Esophagus muscularis mucosa (tissue), 4 donors: ENCODE measurements at regions not wholly inside any gene's neighbourhood (a gene's known extent, or its start where the extent isn't known, plus 50 kb on each side); places are given as distances from the start of the nearest gene placed in this dataset.
A peak's percentile ranks its signal among the peaks of the same experiment; 100 is the strongest.

Experiments
- DNase-seq: peaks from one replicate; pipeline ENCODE4 v3.0.0-alpha.2; 2017; ENCODE audit errors: extremely low spot score
- H3K27ac ChIP-seq, 4 donors: fragments of 200-600 bp; sonication (generic); replicated peaks in 1 of 4; 1 replicate in 3 of 4; 2 replicates in 1 of 4; pipeline ENCODE4 v1.5.1; 2016 to 2019; ENCODE audit warnings: mild to moderate bottlenecking in 1 of 4
- H3K27me3 ChIP-seq, 4 donors: fragments of 200-600 bp; sonication (generic); one replicate each; pipeline versions ENCODE4 v1.5.1 to v1.6.0; 2016 to 2019
- H3K36me3 ChIP-seq, 4 donors: fragments of 200-600 bp; sonication (generic); one replicate each; pipeline ENCODE4 v1.5.1; 2016 to 2019
- H3K4me1 ChIP-seq, 4 donors: fragments of 200-600 bp; sonication (generic); one replicate each; pipeline ENCODE4 v1.5.1; 2016 to 2019
- H3K4me3 ChIP-seq, 4 donors: fragments of 200-600 bp; sonication (generic); 1 replicate in 2 of 4; 2 replicates in 2 of 4; pipeline ENCODE4 v1.5.1; 2016 to 2019; ENCODE audit warnings: mild to moderate bottlenecking in 4 of 4, moderate library complexity in 1 of 4
- H3K9me3 ChIP-seq, 4 donors: fragments of 200-600 bp; sonication (generic); 1 replicate in 3 of 4; 2 replicates in 1 of 4; pipeline ENCODE4 v1.5.1; 2016 to 2019
- CTCF ChIP-seq, 3 experiments: fragments of 200-600 bp in 2 of 3; fragments of 450-650 bp in 1 of 3; sonication (generic) in 2 of 3; IDR thresholded peaks; one replicate each; pipeline ENCODE4 v1.5.1; 2017 to 2019; ENCODE audit warnings: antibody characterized with exemption in 3 of 3, mild to moderate bottlenecking in 2 of 3, moderate library complexity in 1 of 3
- EP300 ChIP-seq: sonication (generic); formaldehyde crosslinking; IDR thresholded peaks from one replicate; pipeline ENCODE4 v1.6.1; 2017; ENCODE audit warnings: antibody characterized with exemption
- POLR2A ChIP-seq: fragments of 450-650 bp; IDR thresholded peaks from one replicate; pipeline ENCODE4 v1.6.1; 2017; ENCODE audit warnings: antibody characterized with exemption, moderate library complexity, mild to moderate bottlenecking, low read depth
- POLR2AphosphoS5 ChIP-seq, 2 donors: sonication (generic); formaldehyde crosslinking; IDR thresholded peaks; one replicate each; pipeline ENCODE4 v1.6.1; 2017; ENCODE audit warnings: antibody characterized with exemption in 2 of 2
- WGBS: methylation state at CpG from one replicate; pipeline ENCODE4 v1.1.5; 2018; 5-methylcytosine and 5-hydroxymethylcytosine counted together
- intact Hi-C: fragments of 100-400 bp; cut with DNase I; formaldehyde crosslinking; loops from one replicate; pipeline ENCODE4 v1.15.1; 2023

GRCh38 chr20:40244286-40244685 is 444.8 kb downstream of the MAFB start:
- peak; percentile 19 for DNase-seq
- H3K4me3 ChIP-seq: no peak overlapping the region
- WGBS: 95% methylated on average over 4 of the region's 4 CpGs
- H3K27ac ChIP-seq: no peak overlapping the region
- TF ChIP-seq CTCF (IDR thresholded peaks at IDR 0.05) (no peak), POLR2AphosphoS5 (IDR thresholded peaks at IDR 0.05) (no peak), EP300 (no peak), POLR2A (no peak)
- no peaks in the 10 kb centered on the region for H3K4me1 ChIP-seq
- intact Hi-C loops: no loop called here
- H3K27me3 ChIP-seq: peaks cover 0 to 8% (median 0%) of the 10 kb centered on the region in 4 donors
- H3K36me3 ChIP-seq: no peaks in the 10 kb centered on the region
- H3K9me3 ChIP-seq: no peaks in the 10 kb centered on the region

- Histone ChIP-seq H3K9me3 (no peaks in the 10 kb centered on the region), H3K36me3 (no peaks in the 10 kb centered on the region), H3K27me3 (peaks cover 0 to 8% (median 0%) of the 10 kb centered on the region in 4 donors), H3K4me3 (no peak overlapping the region), H3K27ac (no peak overlapping the region), H3K4me1 (no peaks in the 10 kb centered on the region)
- WGBS: 70% methylated on average over 9 of the region's 9 CpGs
- no peak for TF ChIP-seq CTCF (IDR thresholded peaks at IDR 0.05)
- TF ChIP-seq POLR2AphosphoS5 (IDR thresholded peaks at IDR 0.05): no peak
- no peak for TF ChIP-seq POLR2A
- no peak for TF ChIP-seq EP300
- peak; percentile 83 for DNase-seq
- intact Hi-C loops: no loop called here
Observed at GRCh38 chr20:40241596-40242343, 447.3 kb downstream of the MAFB start.

GRCh38 chr20:40238511-40238910 is 450.5 kb downstream of the MAFB start:
- no peak overlapping the region for H3K4me3 ChIP-seq
- intact Hi-C loops: no loop called here
- peaks cover 0 to 8% (median 0%) of the 10 kb centered on the region in 4 donors for H3K27me3 ChIP-seq
- WGBS: 85% methylated on average over 3 of the region's 3 CpGs
- no peaks in the 10 kb centered on the region for H3K9me3 ChIP-seq
- H3K4me1 ChIP-seq: no peaks in the 10 kb centered on the region
- no peak overlapping the region for H3K27ac ChIP-seq
- no peaks in the 10 kb centered on the region for H3K36me3 ChIP-seq
- no peak for DNase-seq
- TF ChIP-seq POLR2A (no peak), POLR2AphosphoS5 (IDR thresholded peaks at IDR 0.05) (no peak), CTCF (IDR thresholded peaks at IDR 0.05) (no peak), EP300 (no peak)

- H3K4me3 ChIP-seq: no peak overlapping the region
- no peak for DNase-seq
- intact Hi-C loops: no loop called here
- H3K4me1 ChIP-seq: no peaks in the 10 kb centered on the region
- no peak overlapping the region for H3K27ac ChIP-seq
- H3K36me3 ChIP-seq: no peaks in the 10 kb centered on the region
- H3K27me3 ChIP-seq: no peaks in the 10 kb centered on the region
- no peaks in the 10 kb centered on the region for H3K9me3 ChIP-seq
- WGBS: 84% methylated on average over 3 of the region's 3 CpGs
- TF ChIP-seq EP300 (no peak), POLR2AphosphoS5 (IDR thresholded peaks at IDR 0.05) (no peak), POLR2A (no peak), CTCF (IDR thresholded peaks at IDR 0.05) (no peak)
Observed at GRCh38 chr20:40234593-40234992, 454.4 kb downstream of the MAFB start.

GRCh38 chr20:40233406-40233805 is 455.6 kb downstream of the MAFB start:
- TF ChIP-seq POLR2AphosphoS5 (IDR thresholded peaks at IDR 0.05) (no peak), CTCF (IDR thresholded peaks at IDR 0.05) (no peak), EP300 (no peak), POLR2A (no peak)
- intact Hi-C loops: no loop called here
- WGBS: 57% methylated on average over 3 of the region's 3 CpGs

More at GRCh38 chr20:40233406-40233805, 455.6 kb downstream of the MAFB start:
- Histone ChIP-seq H3K4me3 (no peak overlapping the region), H3K9me3 (no peaks in the 10 kb centered on the region), H3K4me1 (no peaks in the 10 kb centered on the region), H3K36me3 (no peaks in the 10 kb centered on the region), H3K27me3 (no peaks in the 10 kb centered on the region), H3K27ac (no peak overlapping the region)
- no peak for DNase-seq
